Spleen (tissue), 11 donors: ENCODE measurements at regions not wholly inside any gene's neighbourhood (a gene's known extent, or its start where the extent isn't known, plus 50 kb on each side); places are given as distances from the start of the nearest gene placed in this dataset.

Experiments used
- DNase-seq: peaks from one replicate; pipeline ENCODE4 v3.0.0-alpha.2; 2020
- H3K27ac ChIP-seq, 8 donors: fragments of 200-600 bp; sonication (generic) in 7 of 8; 1 replicate in 4 of 8; 2 replicates in 4 of 8; pipeline versions ENCODE4 v1.5.0 to v1.8.0; 2016 to 2021; ENCODE audit warnings: inconsistent platforms in 4 of 8, mild to moderate bottlenecking in 4 of 8, moderate library complexity in 1 of 8
- H3K27me3 ChIP-seq, 7 donors: fragments of 200-600 bp; sonication (generic) in 6 of 7; replicated peaks in 1 of 7; 1 replicate in 4 of 7; 2 replicates in 3 of 7; pipeline versions ENCODE4 v1.5.0 to v1.8.0; 2016 to 2021; ENCODE audit warnings: inconsistent platforms in 3 of 7, mild to moderate bottlenecking in 1 of 7
- H3K36me3 ChIP-seq, 6 donors: fragments of 200-600 bp; sonication (generic) in 5 of 6; 1 replicate in 4 of 6; 2 replicates in 2 of 6; pipeline versions ENCODE4 v1.5.0 to v1.8.0; 2016 to 2021; ENCODE audit warnings: inconsistent platforms in 2 of 6
- H3K4me1 ChIP-seq, 6 donors: fragments of 200-600 bp; sonication (generic) in 5 of 6; 1 replicate in 3 of 6; 2 replicates in 3 of 6; pipeline versions ENCODE4 v1.5.0 to v1.8.0; 2016 to 2021; ENCODE audit warnings: inconsistent platforms in 3 of 6
- H3K4me3 ChIP-seq, 8 donors: fragments of 200-600 bp; sonication (generic) in 7 of 8; 1 replicate in 4 of 8; 2 replicates in 4 of 8; pipeline versions ENCODE4 v1.5.0 to v1.8.0; 2016 to 2021; ENCODE audit warnings: inconsistent platforms in 4 of 8, mild to moderate bottlenecking in 4 of 8, moderate library complexity in 2 of 8
- H3K9me3 ChIP-seq, 8 donors: fragments of 200-600 bp; sonication (generic) in 7 of 8; 1 replicate in 4 of 8; 2 replicates in 4 of 8; pipeline versions ENCODE4 v1.5.0 to v1.8.0; 2016 to 2021; ENCODE audit warnings: inconsistent platforms in 4 of 8
- CTCF ChIP-seq, 11 experiments: fragments of 200-600 bp in 7 of 11; fragments of 450-650 bp in 4 of 11; sonication (generic) in 4 of 11; IDR thresholded peaks in 8 of 11; conservative IDR thresholded peaks in 3 of 11; 1 replicate in 7 of 11; 2 replicates in 4 of 11; pipeline versions ENCODE4 v1.4.0 to v1.8.0; 2016 to 2021; ENCODE audit warnings: antibody characterized with exemption in 11 of 11, inconsistent platforms in 4 of 11, mild to moderate bottlenecking in 1 of 11
- POLR2A ChIP-seq, 3 donors: fragments of 450-650 bp; IDR thresholded peaks; one replicate each; pipeline ENCODE4 v1.5.1; 2017; ENCODE audit warnings: antibody characterized with exemption in 3 of 3, mild to moderate bottlenecking in 1 of 3
- POLR2AphosphoS5 ChIP-seq, 3 donors: sonication (generic); formaldehyde crosslinking; IDR thresholded peaks; one replicate each; pipeline ENCODE4 v1.5.1; 2017; ENCODE audit warnings: antibody characterized with exemption in 3 of 3
- WGBS, 5 donors: extraction: QIAGEN DNeasy Blood & Tissue Kit in 3 of 5; methylation state at CpG; one replicate each; pipeline versions ENCODE4 v1.1.5 to v1.1.7; 2013 to 2018; 5-methylcytosine and 5-hydroxymethylcytosine counted together
- intact Hi-C: fragments of 100-400 bp; cut with DNase I; formaldehyde crosslinking; loops from one replicate; pipeline ENCODE4 v1.15.0; 2023; ENCODE audit warnings: low total_unique reads
- donor health status: healthy with polysubstance abuse.
- donor health status: DM: no; HTN: no; CAD: no; lungs with moderate emphysema.
- donor health status: DM: no; HTN: no; CAD: no.
- donor health status: Bipolar disorder and iron deficiency.
- donor health status: healthy.
- donor health status: DM: no; HTN: no; CAD: no.
- donor health status: DM: yes; HTN: yes; CAD: no.

GRCh38 chr4:41396214-41396613 is 139.5 kb downstream of the UCHL1 start:
- H3K27me3 ChIP-seq = no peaks in the 10 kb centered on the region
- H3K36me3 ChIP-seq = no peaks in the 10 kb centered on the region
- no peak for TF ChIP-seq POLR2AphosphoS5 (IDR thresholded peaks at IDR 0.05)
- no peak for TF ChIP-seq CTCF (IDR thresholded peaks at IDR 0.05 in 8 of 11, conservative IDR thresholded peaks at IDR 0.05 in 3 of 11)
- no peak for TF ChIP-seq POLR2A (IDR thresholded peaks at IDR 0.05)
- WGBS, 5 donors = 82 to 94% (median 93%) methylated on average over 2 of the region's 2 CpGs
- no peaks in the 10 kb centered on the region for H3K4me1 ChIP-seq
- H3K9me3 ChIP-seq = no peaks in the 10 kb centered on the region
- H3K4me3 ChIP-seq = no peak overlapping the region
- no peak for DNase-seq
- no peak overlapping the region for H3K27ac ChIP-seq
- intact Hi-C loops = no loop called here

GRCh38 chr4:41396869-41397268 is 140.1 kb downstream of the UCHL1 start:
- intact Hi-C loops = no loop called here
- TF ChIP-seq POLR2A (IDR thresholded peaks at IDR 0.05) = no peak
- no peak for TF ChIP-seq POLR2AphosphoS5 (IDR thresholded peaks at IDR 0.05)
- no peak for TF ChIP-seq CTCF (IDR thresholded peaks at IDR 0.05 in 8 of 11, conservative IDR thresholded peaks at IDR 0.05 in 3 of 11)

GRCh38 chr4:41399231-41399630 is 138.7 kb upstream of the LIMCH1 start:
- Histone ChIP-seq H3K27ac (no peak overlapping the region), H3K27me3 (no peaks in the 10 kb centered on the region), H3K9me3 (no peaks in the 10 kb centered on the region), H3K36me3 (no peaks in the 10 kb centered on the region), H3K4me3 (no peak overlapping the region), H3K4me1 (no peaks in the 10 kb centered on the region)
- TF ChIP-seq CTCF (IDR thresholded peaks at IDR 0.05 in 8 of 11, conservative IDR thresholded peaks at IDR 0.05 in 3 of 11) (no peak), POLR2AphosphoS5 (IDR thresholded peaks at IDR 0.05) (no peak), POLR2A (IDR thresholded peaks at IDR 0.05) (no peak)
- 52 to 91% (median 74%) methylated on average over 1 of the region's 1 CpG for WGBS, 5 donors
- no peak for DNase-seq
- intact Hi-C loops = no loop called here

More at GRCh38 chr4:41396869-41397268, 140.1 kb downstream of the UCHL1 start:
- Histone ChIP-seq H3K4me1 (no peaks in the 10 kb centered on the region), H3K36me3 (no peaks in the 10 kb centered on the region), H3K27ac (no peak overlapping the region), H3K9me3 (no peaks in the 10 kb centered on the region), H3K27me3 (no peaks in the 10 kb centered on the region), H3K4me3 (no peak overlapping the region)
- no peak for DNase-seq
- WGBS, 5 donors = 70 to 92% (median 80%) methylated on average over 2 of the region's 2 CpGs

- DNase-seq = no peak
- Histone ChIP-seq H3K9me3 (no peaks in the 10 kb centered on the region), H3K4me1 (no peaks in the 10 kb centered on the region), H3K27ac (no peak overlapping the region), H3K4me3 (no peak overlapping the region), H3K27me3 (no peaks in the 10 kb centered on the region), H3K36me3 (no peaks in the 10 kb centered on the region)
- 77 to 90% (median 82%) methylated on average over 2 of the region's 2 CpGs for WGBS, 5 donors
- intact Hi-C loops = no loop called here
- no peak for TF ChIP-seq CTCF (IDR thresholded peaks at IDR 0.05 in 8 of 11, conservative IDR thresholded peaks at IDR 0.05 in 3 of 11)
- no peak for TF ChIP-seq POLR2A (IDR thresholded peaks at IDR 0.05)
- no peak for TF ChIP-seq POLR2AphosphoS5 (IDR thresholded peaks at IDR 0.05)
Observed at GRCh38 chr4:41400296-41400695, 137.7 kb upstream of the LIMCH1 start.
